ENCODE measurements at regions not wholly inside any gene's neighbourhood (a gene's known extent, or its start where the extent isn't known, plus 50 kb on each side); places are given as distances from the start of the nearest gene placed in this dataset.

GRCh38 chr1:82690411-82690810 lies 889.7 kb downstream of the ADGRL2 start:
- TF ChIP-seq CTCF (conservative IDR thresholded peaks at IDR 0.05; ENCODE audit: low read depth, low read length) (no peak), EZH2 (IDR thresholded peaks at IDR 0.05; ENCODE audit: borderline replicate concordance, low read depth, low read length, poor library complexity, severe bottlenecking) (no peak)

All from A673 (cell line).